ENCODE measurements at regions not wholly inside any gene's neighbourhood (a gene's known extent, or its start where the extent isn't known, plus 50 kb on each side); places are given as distances from the start of the nearest gene placed in this dataset.

DNA sequence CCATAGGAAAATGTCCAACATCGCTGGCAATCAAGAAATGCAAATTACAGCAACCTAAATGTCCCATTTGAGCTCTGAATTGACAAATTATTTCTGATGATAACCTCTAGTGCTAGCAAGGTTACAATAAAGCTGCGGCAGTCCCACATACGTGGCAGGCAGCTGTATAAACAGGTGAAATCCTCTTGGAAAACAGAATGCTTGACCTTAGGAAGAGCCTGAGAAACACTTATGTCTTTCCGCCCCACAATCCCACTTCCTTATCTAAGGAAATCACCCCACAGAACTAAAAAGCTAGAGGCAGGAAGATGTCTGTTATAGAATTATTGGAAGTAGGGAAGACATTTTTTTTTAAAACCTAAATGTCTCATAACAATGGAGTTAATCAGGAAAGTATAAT is 154.3 kb downstream of the KATNIP start:
- no peak for TF ChIP-seq POLR2A (IDR thresholded peaks at IDR 0.05)
- TF ChIP-seq, protein P1, sequence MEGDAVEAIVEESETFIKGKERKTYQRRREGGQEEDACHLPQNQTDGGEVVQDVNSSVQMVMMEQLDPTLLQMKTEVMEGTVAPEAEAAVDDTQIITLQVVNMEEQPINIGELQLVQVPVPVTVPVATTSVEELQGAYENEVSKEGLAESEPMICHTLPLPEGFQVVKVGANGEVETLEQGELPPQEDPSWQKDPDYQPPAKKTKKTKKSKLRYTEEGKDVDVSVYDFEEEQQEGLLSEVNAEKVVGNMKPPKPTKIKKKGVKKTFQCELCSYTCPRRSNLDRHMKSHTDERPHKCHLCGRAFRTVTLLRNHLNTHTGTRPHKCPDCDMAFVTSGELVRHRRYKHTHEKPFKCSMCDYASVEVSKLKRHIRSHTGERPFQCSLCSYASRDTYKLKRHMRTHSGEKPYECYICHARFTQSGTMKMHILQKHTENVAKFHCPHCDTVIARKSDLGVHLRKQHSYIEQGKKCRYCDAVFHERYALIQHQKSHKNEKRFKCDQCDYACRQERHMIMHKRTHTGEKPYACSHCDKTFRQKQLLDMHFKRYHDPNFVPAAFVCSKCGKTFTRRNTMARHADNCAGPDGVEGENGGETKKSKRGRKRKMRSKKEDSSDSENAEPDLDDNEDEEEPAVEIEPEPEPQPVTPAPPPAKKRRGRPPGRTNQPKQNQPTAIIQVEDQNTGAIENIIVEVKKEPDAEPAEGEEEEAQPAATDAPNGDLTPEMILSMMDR (IDR thresholded peaks at IDR 0.05) = no peak

Data from heart left ventricle (tissue), 13 donors.